ENCODE measurements at regions not wholly inside any gene's neighbourhood (a gene's known extent, or its start where the extent isn't known, plus 50 kb on each side); places are given as distances from the start of the nearest gene placed in this dataset.

- DNase-seq (ENCODE audit: low spot score) = no peak
These were observed 233.9 kb downstream of the CHIC2 start for GRCh38 chr4:53830511-53830910.

GRCh38 chr4:53821179-53821851 is 230.0 kb upstream of the LNX1 start:
- no peak for TF ChIP-seq CTCF (IDR thresholded peaks at IDR 0.05; ENCODE audit: extremely low read depth, missing control alignments)
- DNase-seq (ENCODE audit: low spot score) = no peak

More at GRCh38 chr4:53830511-53830910, 233.9 kb downstream of the CHIC2 start:
- no peak for TF ChIP-seq CTCF (IDR thresholded peaks at IDR 0.05; ENCODE audit: extremely low read depth, missing control alignments)

- no peak for DNase-seq (ENCODE audit: low spot score)
- no peak for TF ChIP-seq CTCF (IDR thresholded peaks at IDR 0.05; ENCODE audit: extremely low read depth, missing control alignments)
These were observed 226.8 kb upstream of the LNX1 start for GRCh38 chr4:53818104-53818503.

GRCh38 chr4:53816561-53816960 is 225.3 kb upstream of the LNX1 start:
- TF ChIP-seq CTCF (IDR thresholded peaks at IDR 0.05; ENCODE audit: extremely low read depth, missing control alignments) = no peak
- DNase-seq (ENCODE audit: low spot score) = no peak

GRCh38 chr4:53815281-53815680 is 224.0 kb upstream of the LNX1 start:
- DNase-seq (ENCODE audit: low spot score) = no peak
- TF ChIP-seq CTCF (IDR thresholded peaks at IDR 0.05; ENCODE audit: extremely low read depth, missing control alignments) = no peak

GRCh38 chr4:53813998-53814397 is 222.7 kb upstream of the LNX1 start:
- no peak for TF ChIP-seq CTCF (IDR thresholded peaks at IDR 0.05; ENCODE audit: extremely low read depth, missing control alignments)
- DNase-seq (ENCODE audit: low spot score) = no peak

- no peak for TF ChIP-seq CTCF (IDR thresholded peaks at IDR 0.05; ENCODE audit: extremely low read depth, missing control alignments)
- DNase-seq (ENCODE audit: low spot score) = no peak
These were observed 219.4 kb upstream of the LNX1 start for GRCh38 chr4:53810643-53811042.

Data from GM20000 (cell line).